ENCODE measurements at regions not wholly inside any gene's neighbourhood (a gene's known extent, or its start where the extent isn't known, plus 50 kb on each side); places are given as distances from the start of the nearest gene placed in this dataset.

- no peak for TF ChIP-seq CTCF (IDR thresholded peaks at IDR 0.05; ENCODE audit: insufficient read depth, low read depth, low read length, missing control alignments)
- DNase-seq (ENCODE audit: low read depth) = peak; percentile 82
Observed at GRCh38 chr13:108433976-108434755, 164.6 kb downstream of the TNFSF13B start.

GRCh38 chr13:108435393-108436149, 166.1 kb downstream of the TNFSF13B start:
- no peak for DNase-seq (ENCODE audit: low read depth)
- TF ChIP-seq CTCF (IDR thresholded peaks at IDR 0.05; ENCODE audit: insufficient read depth, low read depth, low read length, missing control alignments) = no peak
- H3K4me3 ChIP-seq (ENCODE audit: low read length) = no peak overlapping the region

More at GRCh38 chr13:108433976-108434755, 164.6 kb downstream of the TNFSF13B start:
- H3K4me3 ChIP-seq (ENCODE audit: low read length) = no peak overlapping the region

GRCh38 chr13:108437496-108437895, 168.0 kb downstream of the TNFSF13B start:
- DNase-seq (ENCODE audit: low read depth) = peak; percentile 34
- H3K4me3 ChIP-seq (ENCODE audit: low read length) = no peak overlapping the region
- TF ChIP-seq CTCF (IDR thresholded peaks at IDR 0.05; ENCODE audit: insufficient read depth, low read depth, low read length, missing control alignments) = no peak

- no peak for DNase-seq (ENCODE audit: low read depth)
- H3K4me3 ChIP-seq (ENCODE audit: low read length) = no peak overlapping the region
- TF ChIP-seq CTCF (IDR thresholded peaks at IDR 0.05; ENCODE audit: insufficient read depth, low read depth, low read length, missing control alignments) = no peak
Observed at GRCh38 chr13:108439556-108439955, 170.0 kb downstream of the TNFSF13B start.

- no peak for TF ChIP-seq CTCF (IDR thresholded peaks at IDR 0.05; ENCODE audit: insufficient read depth, low read depth, low read length, missing control alignments)
- H3K4me3 ChIP-seq (ENCODE audit: low read length) = no peak overlapping the region
- no peak for DNase-seq (ENCODE audit: low read depth)
Observed at GRCh38 chr13:108444448-108444847, 174.9 kb downstream of the TNFSF13B start.

- DNase-seq (ENCODE audit: low read depth) = peak; percentile 68
- no peak overlapping the region for H3K4me3 ChIP-seq (ENCODE audit: low read length)
- TF ChIP-seq CTCF (IDR thresholded peaks at IDR 0.05; ENCODE audit: insufficient read depth, low read depth, low read length, missing control alignments) = no peak
Observed at GRCh38 chr13:108448891-108449290, 179.4 kb downstream of the TNFSF13B start.
